ENCODE measurements at regions not wholly inside any gene's neighbourhood (a gene's known extent, or its start where the extent isn't known, plus 50 kb on each side); places are given as distances from the start of the nearest gene placed in this dataset.

DNA sequence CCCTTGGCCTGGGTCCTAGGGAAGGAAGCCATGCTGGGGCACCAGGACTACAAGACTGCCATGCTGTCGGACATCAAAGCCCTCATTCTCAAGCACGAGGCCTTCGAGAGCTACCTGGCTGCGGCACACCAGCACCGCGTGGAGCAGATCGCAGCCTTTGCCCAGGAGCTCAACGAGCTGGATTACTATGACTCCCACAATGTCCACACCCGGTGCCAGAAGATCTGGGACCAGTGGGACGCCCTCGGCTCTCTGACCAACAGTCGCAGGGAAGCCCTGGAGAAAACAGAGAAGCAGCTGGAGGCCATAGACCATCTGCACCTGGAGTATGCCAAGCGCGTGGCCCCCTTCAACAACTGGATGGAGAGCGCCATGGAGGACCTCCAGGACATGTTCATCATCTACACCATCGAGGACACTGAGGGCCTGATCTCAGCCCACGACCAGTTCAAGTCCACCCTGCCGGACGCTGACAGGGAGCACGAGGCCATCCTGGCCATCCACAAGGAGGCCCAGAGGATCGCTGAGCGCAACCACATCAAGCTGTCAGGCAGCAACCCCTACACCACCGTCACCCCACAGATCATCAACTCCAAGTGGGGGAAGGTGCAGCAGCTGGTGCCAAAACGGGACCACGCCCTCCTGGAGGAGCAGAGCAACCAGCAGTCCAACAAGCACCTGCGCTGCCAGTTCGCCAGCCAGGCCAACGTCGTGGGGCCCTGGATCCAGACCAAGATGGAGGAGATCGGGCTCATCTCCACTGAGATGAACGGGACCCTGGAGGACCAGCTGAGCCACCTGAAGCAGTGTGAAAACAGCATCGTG is 487.0 kb downstream of the TRAM1L1 start:
- TF ChIP-seq EZH2 (IDR thresholded peaks at IDR 0.05; ENCODE audit: insufficient read depth, poor library complexity, severe bottlenecking) (no peak), EZH2phosphoT487 (IDR thresholded peaks at IDR 0.05; ENCODE audit: insufficient read depth, low read depth) (no peak)

All from GM23248 (cell line).